ENCODE measurements at regions not wholly inside any gene's neighbourhood (a gene's known extent, or its start where the extent isn't known, plus 50 kb on each side); places are given as distances from the start of the nearest gene placed in this dataset.

DNA sequence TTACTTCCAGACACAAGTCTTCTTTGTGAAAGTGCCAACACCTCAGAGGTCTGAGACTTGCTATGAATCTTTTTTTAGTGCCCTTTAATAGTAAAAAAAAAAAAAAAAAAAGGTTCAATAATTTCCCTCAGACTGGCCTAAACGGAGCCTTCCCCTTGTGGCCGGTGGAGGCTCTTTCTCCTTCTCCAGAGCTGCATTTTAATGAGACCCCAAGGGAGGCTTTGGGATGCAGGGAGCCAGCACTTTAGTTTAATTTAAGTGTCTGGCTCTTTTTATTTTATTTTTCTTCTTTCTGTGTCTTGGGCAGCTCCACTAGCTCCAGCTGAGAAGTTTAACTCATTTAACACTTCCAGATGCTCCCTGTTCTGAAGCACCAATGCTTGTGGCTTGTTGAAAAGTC is 67.8 kb upstream of the MAPK4 start:
- peak; percentile 8 for TF ChIP-seq CTCF (IDR thresholded peaks at IDR 0.05)
- TF ChIP-seq EZH2 (IDR thresholded peaks at IDR 0.05) = no peak
